Calu3 (cell line): ENCODE measurements at regions not wholly inside any gene's neighbourhood (a gene's known extent, or its start where the extent isn't known, plus 50 kb on each side); places are given as distances from the start of the nearest gene placed in this dataset.

Experiments used
- BruUV-seq: library from RNA; stranded (reverse); fragments of 400-500 nt; replicated peaks from 2 replicates; lab custom pipeline; 2021; lab: Mats Ljungman, UMichigan
- CTCF ChIA-PET: fragments of 300-600 bp; sonication (Branson Sonifier 250); formaldehyde crosslinking; loops from one replicate; lab custom pipeline; 2022; ENCODE audit warnings: antibody characterized with exemption; lab: Charles Lee
- DNase-seq: peaks from one replicate; pipeline ENCODE4 v3.0.0; 2022
- H3K27ac Mint-ChIP-seq: one replicate; pipeline ENCODE4 v1.8.0; 2022; ENCODE audit warnings: mixed read lengths; ENCODE audit not compliant: unreplicated experiment
- H3K27me3 Mint-ChIP-seq: one replicate; pipeline ENCODE4 v1.8.0; 2022; ENCODE audit warnings: mixed read lengths; ENCODE audit not compliant: unreplicated experiment
- H3K36me3 Mint-ChIP-seq: one replicate; pipeline ENCODE4 v1.8.0; 2022; ENCODE audit warnings: mild to moderate bottlenecking, moderate library complexity, mixed read lengths; ENCODE audit not compliant: insufficient read depth, unreplicated experiment
- H3K4me1 Mint-ChIP-seq: one replicate; pipeline ENCODE4 v1.8.0; 2022; ENCODE audit warnings: mild to moderate bottlenecking, low read depth, mixed read lengths; ENCODE audit not compliant: unreplicated experiment
- H3K4me3 Mint-ChIP-seq: one replicate; pipeline ENCODE4 v1.8.0; 2022; ENCODE audit warnings: mild to moderate bottlenecking, low read depth, moderate library complexity, mixed read lengths; ENCODE audit not compliant: unreplicated experiment
- H3K9me3 Mint-ChIP-seq: one replicate; pipeline ENCODE4 v1.8.0; 2022; ENCODE audit warnings: low read depth, mixed read lengths; ENCODE audit not compliant: unreplicated experiment
- CTCF ChIP-seq: fragments of 200-600 bp; IDR thresholded peaks from one replicate; pipeline ENCODE4 v1.8.0; 2022; ENCODE audit warnings: antibody characterized with exemption; ENCODE audit not compliant: unreplicated experiment
- intact Hi-C: fragments of 100-400 bp; cut with micrococcal nuclease; formaldehyde crosslinking; loops from one replicate; pipeline ENCODE4 v1.10.0; 2022; ENCODE audit not compliant: unreplicated experiment

GRCh38 chr3:102529452-102529851 lies 94.6 kb downstream of the ZPLD1 start:
- CTCF ChIA-PET = interaction anchor here (0.6 to 2.0 kb wide), 5 partner anchors 295 to 825 kb away, joined by 3 to 19 read pairs (median 4); no protein-coding TSS in a partner anchor
- Mint-ChIP-seq H3K4me3 (no peak overlapping the region), H3K27me3 (no peaks in the 10 kb centered on the region), H3K9me3 (no peaks in the 10 kb centered on the region), H3K4me1 (no peaks in the 10 kb centered on the region), H3K27ac (no peak overlapping the region), H3K36me3 (no peaks in the 10 kb centered on the region)
- TF ChIP-seq CTCF = peak; percentile 41
- DNase-seq = peak; percentile 28
- intact Hi-C loops = loop anchor here (2.0 to 10.0 kb wide), 3 partner anchors 175 to 722 kb away; no protein-coding TSS in a partner anchor
- no TSS peak for BruUV-seq

- CTCF ChIA-PET = interaction anchor here (0.6 to 2.0 kb wide), 6 partner anchors 54 to 520 kb away, joined by 3 to 19 read pairs (median 3); no protein-coding TSS in a partner anchor
- BruUV-seq = no TSS peak
- no peaks in the 10 kb centered on the region for H3K4me1 Mint-ChIP-seq
- no peaks in the 10 kb centered on the region for H3K27me3 Mint-ChIP-seq
- H3K27ac Mint-ChIP-seq = no peak overlapping the region
- intact Hi-C loops = no loop called here
- no peaks in the 10 kb centered on the region for H3K36me3 Mint-ChIP-seq
- H3K9me3 Mint-ChIP-seq = no peaks in the 10 kb centered on the region
- H3K4me3 Mint-ChIP-seq = no peak overlapping the region
- DNase-seq = no peak
- no peak for TF ChIP-seq CTCF
Observed at GRCh38 chr3:102530415-102531181, 95.8 kb downstream of the ZPLD1 start.

- H3K4me3 Mint-ChIP-seq = no peak overlapping the region
Observed at GRCh38 chr3:102531686-102532085, 96.9 kb downstream of the ZPLD1 start.

GRCh38 chr3:102532901-102533300 lies 98.1 kb downstream of the ZPLD1 start:
- Mint-ChIP-seq H3K36me3 (no peaks in the 10 kb centered on the region), H3K27ac (no peak overlapping the region), H3K27me3 (no peaks in the 10 kb centered on the region), H3K9me3 (no peaks in the 10 kb centered on the region), H3K4me1 (no peaks in the 10 kb centered on the region), H3K4me3 (no peak overlapping the region)
- intact Hi-C loops = no loop called here
- no peak for TF ChIP-seq CTCF
- no TSS peak for BruUV-seq
- CTCF ChIA-PET = no interaction called here
- no peak for DNase-seq

More at GRCh38 chr3:102531686-102532085, 96.9 kb downstream of the ZPLD1 start:
- TF ChIP-seq CTCF = no peak
- CTCF ChIA-PET = interaction anchor here (0.9 kb wide), 1 partner anchor 66 kb away, joined by 3 read pairs; no protein-coding TSS in a partner anchor
- Mint-ChIP-seq H3K4me1 (no peaks in the 10 kb centered on the region), H3K27ac (no peak overlapping the region), H3K27me3 (no peaks in the 10 kb centered on the region), H3K36me3 (no peaks in the 10 kb centered on the region), H3K9me3 (no peaks in the 10 kb centered on the region)
- DNase-seq = no peak
- intact Hi-C loops = no loop called here
- BruUV-seq = no TSS peak
